Epithelial cell of esophagus (primary cell): ENCODE measurements at regions not wholly inside any gene's neighbourhood (a gene's known extent, or its start where the extent isn't known, plus 50 kb on each side); places are given as distances from the start of the nearest gene placed in this dataset.
A peak's percentile ranks its signal among the peaks of the same experiment; 100 is the strongest.

Experiments used
- DNase-seq: peaks from one replicate; pipeline ENCODE4 v3.0.0; 2010; ENCODE audit warnings: low read depth
- H3K4me3 ChIP-seq: 2 replicates; pipeline ENCODE4 v1.5.1; 2011; ENCODE audit warnings: mild to moderate bottlenecking, low read length, control low read depth
- TF ChIP-seq, protein P1 (sequence below): IDR thresholded peaks from 2 replicates; pipeline ENCODE4 v1.5.1; 2011; ENCODE audit warnings: low read depth, mild to moderate bottlenecking, low read length, control low read depth, inconsistent platforms; ENCODE audit not compliant: insufficient read depth; ENCODE audit errors: missing control alignments

DNA sequence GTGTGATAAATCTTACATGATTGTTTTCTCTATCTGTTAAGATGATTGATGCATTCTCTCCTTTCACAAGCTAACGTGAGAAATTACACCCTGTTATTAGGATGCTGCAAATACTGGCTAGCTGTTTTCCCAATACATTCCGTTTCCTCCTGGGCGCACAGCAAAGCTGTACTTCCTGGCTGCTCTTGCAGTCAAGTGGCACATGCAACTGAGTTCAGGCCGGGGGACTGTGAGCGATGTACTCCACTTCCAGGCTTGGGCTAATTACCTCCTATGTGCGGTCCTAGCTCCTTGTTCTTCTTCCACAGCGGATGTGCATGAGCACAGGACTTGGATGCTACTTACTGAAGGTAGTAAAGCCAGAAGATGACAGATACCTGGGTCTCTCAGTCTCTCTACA is 234.9 kb upstream of the SESN3 start:
- DNase-seq, result no peak
- no peak overlapping the region for H3K4me3 ChIP-seq

DNA sequence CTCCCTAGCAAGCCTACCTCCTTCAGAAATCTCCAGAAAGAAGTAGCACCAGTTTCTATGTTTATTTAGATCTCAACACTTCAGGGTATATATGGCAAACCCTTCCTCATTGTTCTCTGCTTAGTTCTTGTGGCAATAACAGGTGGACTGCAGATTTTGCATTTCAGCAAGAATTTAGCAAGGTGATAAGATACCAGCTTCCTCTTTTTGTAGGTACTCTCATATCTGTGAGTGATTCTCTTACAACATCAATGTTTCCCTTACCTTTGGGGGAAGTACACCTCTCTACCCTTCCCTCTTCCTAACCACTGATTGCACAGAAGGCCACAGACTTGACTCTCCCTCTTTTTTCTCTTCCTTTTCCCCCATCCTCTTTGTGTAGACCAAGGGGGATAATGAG is 230.9 kb upstream of the SESN3 start:
- no peak overlapping the region for H3K4me3 ChIP-seq
- DNase-seq, result no peak
- TF ChIP-seq, protein P1, sequence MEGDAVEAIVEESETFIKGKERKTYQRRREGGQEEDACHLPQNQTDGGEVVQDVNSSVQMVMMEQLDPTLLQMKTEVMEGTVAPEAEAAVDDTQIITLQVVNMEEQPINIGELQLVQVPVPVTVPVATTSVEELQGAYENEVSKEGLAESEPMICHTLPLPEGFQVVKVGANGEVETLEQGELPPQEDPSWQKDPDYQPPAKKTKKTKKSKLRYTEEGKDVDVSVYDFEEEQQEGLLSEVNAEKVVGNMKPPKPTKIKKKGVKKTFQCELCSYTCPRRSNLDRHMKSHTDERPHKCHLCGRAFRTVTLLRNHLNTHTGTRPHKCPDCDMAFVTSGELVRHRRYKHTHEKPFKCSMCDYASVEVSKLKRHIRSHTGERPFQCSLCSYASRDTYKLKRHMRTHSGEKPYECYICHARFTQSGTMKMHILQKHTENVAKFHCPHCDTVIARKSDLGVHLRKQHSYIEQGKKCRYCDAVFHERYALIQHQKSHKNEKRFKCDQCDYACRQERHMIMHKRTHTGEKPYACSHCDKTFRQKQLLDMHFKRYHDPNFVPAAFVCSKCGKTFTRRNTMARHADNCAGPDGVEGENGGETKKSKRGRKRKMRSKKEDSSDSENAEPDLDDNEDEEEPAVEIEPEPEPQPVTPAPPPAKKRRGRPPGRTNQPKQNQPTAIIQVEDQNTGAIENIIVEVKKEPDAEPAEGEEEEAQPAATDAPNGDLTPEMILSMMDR, result no peak

More for the DNA sequence above, 234.9 kb upstream of the SESN3 start:
- TF ChIP-seq, protein P1, result no peak

DNA sequence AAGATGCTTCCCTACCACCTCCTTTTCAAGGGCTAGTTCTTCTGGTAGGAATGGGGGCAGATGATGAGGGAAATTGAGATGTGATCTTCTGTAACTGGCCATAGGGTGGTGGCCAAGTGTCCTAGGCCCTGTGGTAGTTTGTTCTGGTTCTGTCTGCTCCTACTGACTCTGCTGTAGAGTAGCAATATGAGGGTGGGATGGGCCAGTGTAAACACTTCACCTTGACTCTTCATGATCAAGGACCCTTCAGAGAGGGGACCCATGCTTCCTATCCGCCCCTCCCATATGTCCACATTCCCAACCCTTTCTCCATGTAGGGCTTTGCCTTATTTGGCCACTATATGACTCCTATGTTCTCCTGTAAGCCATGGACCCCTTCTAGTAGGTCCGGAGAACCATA is 230.3 kb upstream of the SESN3 start:
- TF ChIP-seq, protein P1, result no peak
- no peak overlapping the region for H3K4me3 ChIP-seq
- no peak for DNase-seq

DNA sequence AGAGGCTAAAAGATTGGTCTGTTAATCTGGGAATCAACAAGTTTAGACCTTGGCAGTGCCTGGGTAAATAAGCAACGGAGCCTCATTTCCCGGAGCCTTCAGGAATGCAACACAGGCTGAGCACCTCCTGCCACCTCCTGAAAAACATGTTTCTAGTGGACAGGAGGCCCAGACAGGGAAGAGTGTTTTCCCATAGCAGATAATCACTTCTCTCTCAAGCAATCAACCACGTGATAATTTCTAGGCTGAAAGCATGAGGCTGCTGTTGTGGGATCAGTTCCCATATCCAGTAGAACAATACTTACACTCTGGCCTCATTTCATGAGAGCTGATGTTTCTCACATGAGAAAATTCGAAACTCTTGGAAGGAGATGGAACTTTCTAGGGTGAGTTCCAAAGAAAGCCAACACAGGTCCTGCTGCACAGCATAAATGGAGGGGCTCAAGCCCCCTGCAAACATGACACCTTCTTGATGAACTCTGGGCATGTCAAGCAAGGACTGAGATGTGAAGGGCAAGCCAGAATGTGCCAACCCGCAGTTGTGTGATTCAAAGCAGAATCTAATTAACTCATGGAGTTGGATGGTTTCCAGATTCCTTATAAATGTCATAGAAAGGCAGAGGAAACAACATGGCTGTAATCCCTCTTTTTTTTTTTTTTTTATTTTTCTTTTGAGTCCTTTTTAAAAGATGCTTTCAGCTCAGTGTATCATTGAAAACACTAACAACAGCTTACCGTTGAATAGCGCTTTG is 228.5 kb upstream of the SESN3 start:
- DNase-seq, result peak; percentile 87
- no peak overlapping the region for H3K4me3 ChIP-seq
- TF ChIP-seq, protein P1, result no peak

DNA sequence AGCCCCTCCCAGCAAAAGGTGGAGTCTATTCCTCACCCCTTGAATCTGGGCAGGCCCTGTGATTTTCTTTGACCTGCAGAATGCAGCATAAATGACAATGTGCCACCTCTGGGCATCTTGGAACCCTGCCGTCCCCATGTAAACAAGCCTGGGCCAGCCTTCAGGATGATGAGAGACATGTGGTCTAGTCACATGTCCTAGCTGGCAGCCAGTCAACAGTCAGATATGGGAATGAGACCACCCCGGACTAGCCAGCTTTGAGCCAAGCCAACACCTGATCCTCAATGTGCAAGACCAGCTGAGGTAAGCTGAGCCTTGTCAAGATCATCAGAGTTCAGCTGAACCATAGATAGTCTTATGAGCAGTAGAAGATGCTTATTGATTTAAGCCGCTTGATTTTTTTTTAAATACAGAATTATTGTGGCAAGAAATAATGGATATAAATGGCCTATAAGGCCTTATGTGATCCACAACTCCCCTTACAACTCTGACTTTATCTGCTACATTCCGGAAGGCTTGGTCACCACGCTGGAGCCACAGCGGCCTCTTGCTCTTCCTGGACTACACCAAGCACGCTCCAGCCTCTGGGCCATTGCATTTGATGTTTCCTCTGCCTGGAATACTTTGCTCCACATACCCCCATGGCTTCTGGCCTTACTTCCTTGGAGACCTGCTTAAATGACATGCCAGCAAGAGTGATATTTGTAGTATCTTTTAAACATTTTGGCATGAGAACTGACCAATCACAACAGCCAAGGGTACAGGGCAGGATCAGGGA is 225.9 kb upstream of the SESN3 start:
- no peak for DNase-seq
- no peak overlapping the region for H3K4me3 ChIP-seq
- TF ChIP-seq, protein P1, result no peak

DNA sequence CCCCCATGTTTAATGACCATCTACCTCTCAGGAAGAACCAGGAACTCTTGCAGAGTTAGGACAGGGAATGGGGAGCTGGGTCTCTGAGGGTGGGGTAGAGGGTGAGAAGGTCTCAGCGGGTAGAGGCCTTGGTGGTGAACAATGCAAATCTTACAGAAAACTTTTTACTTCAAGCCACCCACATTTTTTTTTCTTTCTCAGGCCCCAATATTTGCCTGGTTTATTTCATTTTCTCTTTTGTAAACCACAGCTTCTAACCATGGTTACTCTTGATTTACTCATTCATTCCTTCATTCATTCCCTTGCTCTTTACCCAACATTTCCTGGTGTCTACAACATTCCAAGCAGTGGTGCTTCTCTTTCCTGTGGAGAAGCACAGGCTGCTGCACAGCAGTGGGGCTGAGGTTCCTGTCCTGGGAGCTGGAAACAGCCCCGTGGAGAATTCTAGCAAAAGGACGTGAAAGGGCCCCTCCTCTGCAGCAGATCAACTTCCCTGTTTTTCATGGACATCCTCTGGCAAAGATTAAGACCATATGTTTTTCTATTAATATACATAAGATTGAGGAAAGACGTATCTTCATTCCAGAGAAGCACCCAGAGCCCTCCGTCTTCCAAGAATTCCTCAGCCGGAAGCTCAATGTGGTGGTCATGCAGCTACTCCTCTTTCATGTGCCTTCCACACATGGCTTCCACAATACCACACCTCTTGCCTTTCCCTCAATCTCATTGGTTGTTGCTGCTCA is 224.4 kb upstream of the SESN3 start:
- TF ChIP-seq, protein P1, result no peak
- no peak for DNase-seq
- H3K4me3 ChIP-seq, result no peak overlapping the region
